ENCODE measurements at regions not wholly inside any gene's neighbourhood (a gene's known extent, or its start where the extent isn't known, plus 50 kb on each side); places are given as distances from the start of the nearest gene placed in this dataset.

DNA sequence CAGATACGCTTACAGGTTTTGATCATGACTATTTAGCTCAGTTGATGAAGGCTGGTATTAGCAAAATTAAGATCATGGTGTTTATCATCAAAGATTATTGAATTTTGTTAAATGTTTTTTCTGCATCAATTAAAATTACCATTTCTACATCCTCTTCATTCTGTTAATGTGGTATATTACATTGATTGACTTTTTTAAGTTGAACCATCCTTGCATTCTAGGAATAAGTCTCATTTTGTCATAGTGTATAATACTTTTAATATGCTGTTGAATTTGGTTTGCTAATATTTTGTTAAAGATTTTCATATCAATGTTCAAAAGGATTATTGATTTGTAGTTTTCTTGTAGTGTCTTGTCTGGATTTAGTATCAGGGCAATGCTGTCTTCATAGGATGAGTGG lies 142.4 kb downstream of the LYPLAL1 start:
- DNase-seq (ENCODE audit: low read depth in 2 of 2): no peak

DNA sequence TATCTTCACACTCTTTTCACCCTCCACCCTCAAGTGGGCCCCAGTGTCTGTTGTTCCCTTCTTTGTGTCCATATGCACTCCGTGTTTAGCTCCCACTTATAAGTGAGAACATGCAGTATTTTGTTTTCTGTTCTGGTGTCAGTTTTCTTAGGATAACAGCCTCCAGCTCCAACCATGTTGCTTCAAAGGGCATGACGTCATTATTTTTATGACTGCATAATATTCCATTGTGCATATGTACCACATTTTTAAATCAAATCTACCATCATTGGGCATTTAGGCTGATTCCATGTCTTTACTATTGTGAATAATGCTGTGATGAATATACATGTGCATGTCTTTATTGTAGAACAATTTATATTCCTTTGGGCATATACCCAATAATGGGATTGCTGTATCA lies 140.3 kb downstream of the LYPLAL1 start:
- no peak for DNase-seq (ENCODE audit: low read depth in 2 of 2)

DNA sequence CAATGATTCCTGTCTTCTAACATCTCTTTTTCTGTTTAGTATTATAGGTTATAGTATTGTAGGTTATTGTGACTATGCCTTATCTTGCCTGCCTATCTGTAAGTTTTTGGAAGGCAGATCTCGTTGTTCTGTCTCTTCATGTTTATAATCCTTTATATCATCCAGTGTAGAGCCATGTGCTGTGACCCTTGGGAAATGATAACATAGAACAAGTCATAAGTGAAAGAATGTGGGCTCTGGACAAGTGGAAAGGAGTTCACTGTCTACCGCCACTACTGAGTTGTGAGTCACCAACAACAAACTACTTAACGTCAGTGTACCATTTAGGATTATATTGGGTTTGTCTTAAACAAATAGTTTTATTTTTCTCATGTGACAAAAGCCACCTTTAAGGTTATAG lies 139.3 kb downstream of the LYPLAL1 start:
- DNase-seq (ENCODE audit: low read depth in 2 of 2): no peak

DNA sequence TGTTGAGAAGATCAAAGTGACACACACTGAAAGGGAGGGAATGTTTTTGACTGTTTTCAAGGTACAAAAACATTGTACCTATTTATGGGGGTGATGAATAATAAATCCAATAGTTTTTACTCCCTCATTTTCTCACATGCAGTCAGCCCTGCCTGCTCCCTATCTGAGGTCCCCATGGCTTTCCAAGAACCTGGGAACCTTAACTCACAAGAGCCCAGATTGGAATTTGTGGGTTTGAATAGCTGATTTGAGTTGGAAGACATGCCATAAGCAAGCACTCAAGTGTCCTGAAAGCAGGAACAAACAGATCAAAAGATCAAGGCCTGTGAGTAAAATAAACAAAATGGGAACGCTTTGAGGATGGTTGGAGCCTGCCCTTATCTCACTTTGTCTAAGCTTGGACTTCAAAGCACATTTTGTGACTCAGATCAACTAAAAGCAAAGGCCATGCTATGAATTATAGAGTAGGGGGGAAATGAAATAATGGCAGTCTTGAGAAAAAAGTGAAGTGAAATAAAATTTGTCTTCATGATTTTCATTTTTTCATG lies 136.6 kb downstream of the LYPLAL1 start:
- no peak for DNase-seq (ENCODE audit: low read depth in 2 of 2)

DNA sequence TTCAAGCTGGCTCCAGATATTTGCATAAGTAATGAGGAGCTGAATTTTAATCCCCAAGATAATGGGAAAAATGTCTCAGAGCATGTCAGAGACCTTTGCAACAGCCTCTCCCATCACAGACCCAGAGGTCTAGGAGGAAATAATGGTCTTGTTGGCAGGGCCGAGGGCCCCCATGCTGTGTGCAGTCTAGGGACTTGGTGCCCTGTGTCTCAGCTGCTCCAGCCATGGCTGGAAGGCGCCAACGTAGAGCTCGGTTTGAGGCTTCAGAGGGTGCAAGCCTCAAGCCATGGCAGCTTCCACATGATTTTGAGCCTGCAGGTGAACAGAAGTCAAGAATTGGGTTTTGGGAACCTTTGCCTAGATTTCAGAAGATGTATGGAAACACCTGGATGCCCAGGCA lies 134.7 kb downstream of the LYPLAL1 start:
- DNase-seq (ENCODE audit: low read depth in 2 of 2): no peak

DNA sequence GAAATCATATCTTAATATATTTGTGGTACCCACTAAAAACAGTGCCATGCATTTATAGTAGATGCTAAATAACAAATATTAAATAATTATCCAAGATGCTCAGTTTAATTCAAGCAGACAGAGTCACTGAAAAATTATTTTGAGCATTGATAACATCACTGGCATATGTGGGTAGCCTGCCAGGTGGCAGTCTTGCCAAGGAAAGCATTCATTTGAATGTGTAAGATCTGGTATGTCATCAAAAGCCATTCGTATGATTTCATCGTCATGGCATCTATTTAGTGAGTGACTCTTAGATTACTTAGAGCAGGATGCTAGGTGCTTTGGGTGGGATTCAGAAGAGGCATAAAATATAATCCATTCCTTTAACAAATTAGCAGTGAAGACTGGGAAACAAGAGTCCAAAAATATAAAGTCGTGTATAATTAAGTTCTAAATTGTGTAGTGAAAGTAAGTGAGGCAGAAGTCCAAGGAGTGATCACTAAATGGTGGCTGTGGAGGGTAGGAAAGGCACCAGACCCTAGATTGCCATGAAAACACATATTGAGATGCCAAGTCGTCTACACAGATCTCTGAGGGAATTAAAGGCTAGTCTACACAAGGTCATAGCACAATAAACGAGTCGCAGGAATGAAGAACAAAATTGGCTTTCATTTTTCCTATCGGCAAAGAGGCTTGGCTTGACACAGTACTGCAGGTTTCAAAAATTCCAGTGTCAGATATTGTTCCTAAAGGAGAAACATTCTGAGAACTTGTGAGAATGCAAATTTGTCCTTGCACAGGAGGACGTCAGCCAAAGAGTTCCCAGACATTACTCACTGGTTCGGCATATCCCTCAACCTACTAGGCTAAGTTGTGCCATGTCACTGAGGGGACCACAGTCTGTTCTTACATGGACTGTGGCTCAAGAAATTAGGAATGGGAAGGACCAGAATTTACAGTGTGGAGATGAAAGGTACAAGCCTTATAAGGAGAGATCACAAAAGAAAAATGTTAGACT lies 130.8 kb downstream of the LYPLAL1 start:
- DNase-seq (ENCODE audit: low read depth in 2 of 2): no peak

DNA sequence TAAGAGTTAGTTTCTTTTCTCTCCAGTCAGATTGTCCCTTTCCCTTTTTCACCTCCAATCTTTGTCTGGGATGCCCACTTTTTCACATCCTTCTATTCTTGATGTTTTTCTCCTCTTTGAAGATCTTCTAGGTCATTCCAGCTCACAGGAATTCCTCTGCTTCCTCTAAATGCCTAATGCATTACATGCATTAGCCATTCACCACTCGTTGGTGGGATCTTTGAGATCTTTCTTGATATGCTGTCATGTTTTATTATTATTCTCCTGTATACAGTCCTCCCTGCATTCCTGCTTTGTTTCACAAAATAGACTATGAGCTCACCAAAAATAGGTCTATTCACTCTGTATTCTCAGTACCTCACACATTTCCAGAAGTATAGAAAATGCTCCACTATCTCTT lies 129.0 kb downstream of the LYPLAL1 start:
- DNase-seq (ENCODE audit: low read depth in 2 of 2): no peak

DNA sequence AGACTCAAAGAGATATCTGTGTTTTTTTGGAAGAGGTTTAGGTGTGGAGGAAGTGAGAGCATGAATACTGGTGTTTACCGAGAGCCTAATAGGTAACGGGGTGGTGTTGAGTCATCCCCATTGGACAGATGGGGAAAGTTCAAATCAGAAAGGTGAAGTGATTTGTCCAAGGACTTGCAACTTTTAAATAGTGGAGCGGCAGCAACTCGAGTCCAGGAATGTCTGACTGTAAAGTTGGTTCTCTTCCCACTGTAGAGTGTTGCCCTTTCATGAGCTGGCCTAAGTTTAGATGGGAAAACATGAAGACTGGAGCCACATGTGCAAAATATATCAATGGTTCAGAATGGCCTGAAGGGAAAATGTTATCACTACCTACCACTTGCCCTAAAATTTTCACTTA lies 125.7 kb downstream of the LYPLAL1 start:
- no peak for DNase-seq (ENCODE audit: low read depth in 2 of 2)

DNA sequence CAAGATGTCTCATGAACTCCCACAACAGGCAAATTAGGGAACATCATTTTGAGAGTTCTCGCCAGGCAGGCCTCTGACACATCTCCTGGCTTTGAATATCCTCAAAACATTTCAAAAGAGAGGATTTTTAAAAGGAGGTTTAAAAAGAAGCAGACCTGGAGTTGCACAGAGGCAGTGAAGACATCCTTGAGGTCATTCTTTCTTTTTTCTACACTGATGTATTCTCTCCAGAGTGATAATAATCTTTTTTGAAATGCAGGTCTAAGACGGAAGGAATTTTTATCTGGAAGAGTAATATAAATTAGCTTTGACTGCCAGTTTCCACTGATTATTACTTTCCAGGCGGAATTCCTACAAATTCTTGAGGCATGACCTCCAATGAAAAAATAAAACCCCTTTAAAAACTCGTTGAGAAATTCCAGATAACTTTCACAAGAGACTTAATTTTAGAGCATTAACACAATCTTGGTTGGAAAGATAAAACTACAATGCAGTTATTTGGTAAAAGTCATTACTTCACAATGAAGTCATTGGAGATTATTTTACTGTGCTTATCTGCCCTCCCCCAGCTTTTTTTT lies 125.0 kb downstream of the LYPLAL1 start:
- no peak for DNase-seq (ENCODE audit: low read depth in 2 of 2)

DNA sequence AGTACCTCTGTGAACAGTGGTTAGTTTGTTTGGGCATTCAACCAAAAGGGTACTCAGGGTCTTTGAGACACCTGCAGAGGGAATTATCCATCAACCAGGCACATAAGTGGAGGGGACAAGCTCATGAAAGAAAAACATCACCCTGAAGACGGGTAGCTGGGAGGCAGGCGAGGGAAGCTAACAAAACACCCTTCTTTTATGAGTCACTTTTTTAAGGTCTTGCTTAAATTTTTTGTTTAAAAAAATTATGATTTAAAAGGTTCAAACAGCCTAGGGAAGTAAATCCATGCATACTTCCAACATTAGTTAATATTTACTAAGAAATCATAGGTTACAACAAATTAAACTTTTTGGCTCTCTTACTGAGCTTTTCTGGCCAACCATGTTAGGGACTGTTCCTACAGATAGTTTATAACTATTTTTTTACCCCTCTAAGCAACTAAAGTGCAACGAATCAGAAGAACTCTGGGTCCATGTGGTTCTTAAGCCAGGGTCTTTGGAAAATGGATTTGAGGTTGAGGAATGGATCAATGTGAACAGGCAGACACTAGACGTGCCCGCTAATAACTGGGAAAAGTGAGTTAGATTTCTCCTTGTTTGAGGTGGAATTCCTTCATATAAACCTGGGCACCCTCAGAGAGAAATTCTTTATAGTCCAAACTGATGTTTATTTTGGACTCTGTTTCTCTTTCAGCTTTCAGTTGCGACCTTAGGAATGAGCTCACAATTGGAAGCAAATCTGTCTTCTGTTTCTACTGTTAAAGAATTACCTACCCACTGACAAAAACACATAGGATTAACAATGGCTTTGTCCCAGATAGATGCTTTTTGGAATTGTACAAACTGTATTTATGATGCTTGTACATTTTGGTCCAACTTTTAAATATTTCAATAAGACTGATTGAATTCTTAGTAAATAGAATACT lies 123.0 kb downstream of the LYPLAL1 start:
- DNase-seq (ENCODE audit: low read depth in 2 of 2): no peak

DNA sequence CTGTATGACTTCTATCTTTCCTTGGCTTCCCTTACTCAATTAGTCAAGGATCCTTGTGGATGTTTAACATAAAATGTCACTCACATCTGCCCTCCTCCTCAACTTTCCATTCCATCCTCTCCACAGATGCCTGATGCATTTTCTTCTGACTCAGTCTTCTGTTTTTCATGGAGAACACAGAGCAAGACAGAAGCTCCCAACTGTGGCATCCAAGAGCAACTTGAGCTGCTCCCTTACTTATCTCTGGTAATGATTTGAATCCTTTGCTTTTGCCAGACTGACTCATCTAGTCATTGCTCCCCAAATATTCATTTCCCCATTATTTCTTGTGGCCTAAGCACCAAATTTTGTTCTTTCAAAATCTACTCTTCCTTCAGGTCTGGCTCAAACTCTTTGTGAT lies 120.6 kb downstream of the LYPLAL1 start:
- no peak for DNase-seq (ENCODE audit: low read depth in 2 of 2)

DNA sequence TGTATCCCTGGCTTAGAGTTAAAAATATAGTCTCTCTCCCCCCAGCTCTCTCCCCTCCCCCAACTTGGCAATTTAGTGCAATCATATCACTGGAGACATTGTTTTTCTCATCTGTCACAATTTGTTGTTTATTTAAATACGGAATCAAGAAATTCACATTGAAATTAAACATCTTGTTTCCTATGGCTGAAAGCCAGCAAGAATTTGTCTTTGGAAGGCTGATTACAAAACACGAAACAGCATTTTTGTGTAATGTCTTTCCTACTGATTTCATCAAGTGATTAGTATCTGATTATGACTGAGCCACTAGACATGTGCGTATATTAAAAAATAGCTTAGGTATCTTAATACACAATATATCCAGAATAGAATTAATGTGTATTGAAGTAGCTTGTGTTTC lies 119.7 kb downstream of the LYPLAL1 start:
- DNase-seq (ENCODE audit: low read depth in 2 of 2): no peak

DNA sequence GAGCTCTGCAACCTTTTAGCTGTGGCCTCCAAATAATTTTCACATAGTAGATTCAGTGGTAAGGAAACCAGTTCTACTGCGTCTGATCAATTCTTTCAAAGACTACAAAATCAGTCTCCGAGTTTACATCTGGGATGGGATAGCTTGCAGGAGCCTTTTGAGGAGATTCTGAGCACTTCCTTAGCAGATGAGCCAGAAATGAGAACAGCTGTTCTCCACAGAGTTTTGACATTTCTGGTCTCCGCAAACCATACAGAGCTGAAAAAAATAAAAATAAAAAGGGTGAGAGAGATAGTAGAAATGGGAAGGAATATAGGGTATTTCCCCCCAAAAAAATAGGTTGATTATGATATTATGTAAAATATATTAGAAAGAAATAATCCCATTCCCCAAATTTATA lies 119.3 kb downstream of the LYPLAL1 start:
- DNase-seq (ENCODE audit: low read depth in 2 of 2): no peak

DNA sequence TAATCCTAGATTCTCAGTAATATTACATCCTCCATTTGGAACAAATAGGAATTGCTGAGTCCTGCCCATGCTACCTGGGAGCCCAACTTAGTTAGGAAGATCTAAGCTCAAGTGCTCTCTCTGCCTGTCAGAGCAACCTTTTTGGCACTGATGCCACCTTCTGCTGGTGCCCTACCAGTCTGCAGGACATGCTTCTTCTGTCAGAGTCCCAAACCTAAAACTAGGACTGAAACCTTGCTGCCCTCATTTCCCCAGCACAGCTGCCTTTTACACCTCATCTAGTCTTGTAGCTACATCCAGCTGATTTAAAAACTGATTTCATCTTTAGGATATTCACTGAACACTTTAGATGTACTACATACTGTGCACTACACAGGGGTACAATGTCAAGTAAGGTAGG lies 118.7 kb downstream of the LYPLAL1 start:
- DNase-seq (ENCODE audit: low read depth in 2 of 2): no peak

DNA sequence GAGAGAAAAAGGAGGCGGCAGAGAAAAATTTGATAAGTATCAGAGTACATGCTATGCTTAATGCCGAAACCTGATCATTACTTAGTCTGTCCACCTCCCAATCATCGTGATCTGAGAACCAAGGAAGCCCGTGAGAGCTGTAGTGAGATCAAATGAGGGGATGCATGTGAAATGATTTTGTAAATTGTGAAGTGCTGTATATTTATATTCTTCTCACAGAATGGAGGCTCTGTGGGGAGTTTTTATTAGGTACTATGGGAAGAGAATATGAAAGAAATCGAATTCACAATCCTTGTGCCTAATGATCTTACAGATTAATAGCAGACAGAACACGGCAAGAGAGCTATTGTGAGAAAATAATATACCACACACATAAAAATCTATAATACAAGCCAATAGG lies 115.5 kb downstream of the LYPLAL1 start:
- no peak for DNase-seq (ENCODE audit: low read depth in 2 of 2)

DNA sequence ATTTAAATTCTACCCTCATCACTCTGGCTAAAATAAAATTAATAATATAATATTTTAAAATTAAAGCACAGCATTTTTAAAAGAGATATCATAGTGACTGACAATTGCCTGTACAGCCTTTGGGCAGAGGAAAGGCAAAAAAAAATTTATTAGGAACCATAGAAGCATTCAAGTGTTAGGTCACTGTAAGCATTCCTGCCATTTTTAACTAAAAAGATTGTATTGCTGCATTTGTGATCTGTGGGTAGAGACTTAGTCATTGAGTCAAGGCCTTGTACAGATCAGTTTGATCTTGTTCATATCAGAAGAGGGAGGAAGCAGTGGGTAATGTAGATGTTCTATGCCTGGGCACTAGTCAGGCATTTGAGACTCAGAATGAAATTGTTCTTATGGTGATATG lies 109.9 kb downstream of the LYPLAL1 start:
- no peak for DNase-seq (ENCODE audit: low read depth in 2 of 2)

DNA sequence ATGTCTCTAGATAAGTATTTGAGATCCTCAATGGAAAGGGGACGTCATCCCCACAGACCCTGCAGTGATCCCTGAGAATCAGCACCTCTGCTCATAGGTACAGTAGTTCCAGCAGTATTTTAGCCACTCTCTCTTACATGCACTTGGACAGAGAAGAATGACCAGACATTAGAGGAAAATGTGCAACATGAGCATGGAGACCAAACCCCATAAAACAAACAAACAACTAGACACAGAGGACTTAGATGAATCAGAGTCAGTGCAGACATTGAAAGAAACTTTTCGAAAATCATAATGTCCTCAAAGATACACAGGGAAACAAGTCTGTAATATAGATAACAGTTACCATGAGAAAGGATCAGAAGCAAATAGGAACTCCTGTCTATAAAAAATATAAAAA lies 108.2 kb downstream of the LYPLAL1 start:
- DNase-seq (ENCODE audit: low read depth in 2 of 2): no peak

DNA sequence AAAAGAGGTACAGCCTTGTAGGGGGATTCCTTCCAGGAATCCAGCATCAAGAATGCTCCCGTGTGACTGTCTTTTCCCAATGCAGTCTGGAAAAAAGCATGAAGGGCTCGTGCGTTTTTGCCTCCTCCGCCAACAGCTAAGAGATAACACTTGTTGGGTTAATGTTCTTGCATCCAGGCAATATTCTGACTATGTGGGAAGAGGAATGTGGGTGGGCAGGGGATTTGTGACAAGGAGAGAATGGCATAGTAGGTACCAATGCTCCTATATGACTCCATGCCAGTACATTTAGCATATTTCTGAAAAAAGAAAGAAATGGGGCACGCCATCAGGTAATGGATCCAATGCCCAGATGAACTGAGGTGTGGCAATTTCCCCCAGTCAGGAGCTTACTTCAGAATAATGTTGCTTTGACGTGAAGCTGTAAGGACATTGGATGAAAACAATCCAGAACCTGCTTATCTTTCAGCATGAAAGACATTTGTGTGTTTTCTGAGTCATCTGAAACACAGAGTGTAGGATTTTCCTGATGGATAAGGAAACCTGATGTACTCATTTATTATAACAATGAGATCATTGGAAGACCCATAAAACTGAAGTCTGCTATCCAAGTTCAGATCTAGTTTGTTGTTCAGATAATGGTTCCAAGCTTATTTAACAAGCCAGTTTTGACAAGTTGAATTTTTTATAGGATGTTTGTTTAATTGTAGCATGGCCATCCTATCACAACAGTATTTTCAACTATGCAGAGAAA lies 105.5 kb downstream of the LYPLAL1 start:
- DNase-seq (ENCODE audit: low read depth in 2 of 2): no peak

DNA sequence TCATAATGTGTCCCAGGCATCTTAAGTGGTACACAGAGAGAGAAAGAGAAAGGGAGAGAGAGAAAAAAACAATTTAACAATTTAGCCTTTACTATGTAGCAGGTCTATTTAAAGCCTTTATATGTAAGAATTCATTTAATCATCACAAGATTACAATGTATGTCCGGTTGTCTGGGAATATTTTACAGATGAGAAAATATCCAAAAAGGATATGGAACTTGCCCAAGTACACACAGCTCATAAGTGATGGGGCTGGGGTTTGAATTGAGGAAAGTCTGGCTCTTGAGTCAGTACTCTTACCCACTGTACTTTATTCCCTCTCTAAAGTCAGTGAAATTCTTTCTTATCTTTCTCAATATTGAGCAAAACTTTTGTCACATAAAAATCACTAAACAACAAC lies 104.6 kb downstream of the LYPLAL1 start:
- DNase-seq (ENCODE audit: low read depth in 2 of 2): no peak

DNA sequence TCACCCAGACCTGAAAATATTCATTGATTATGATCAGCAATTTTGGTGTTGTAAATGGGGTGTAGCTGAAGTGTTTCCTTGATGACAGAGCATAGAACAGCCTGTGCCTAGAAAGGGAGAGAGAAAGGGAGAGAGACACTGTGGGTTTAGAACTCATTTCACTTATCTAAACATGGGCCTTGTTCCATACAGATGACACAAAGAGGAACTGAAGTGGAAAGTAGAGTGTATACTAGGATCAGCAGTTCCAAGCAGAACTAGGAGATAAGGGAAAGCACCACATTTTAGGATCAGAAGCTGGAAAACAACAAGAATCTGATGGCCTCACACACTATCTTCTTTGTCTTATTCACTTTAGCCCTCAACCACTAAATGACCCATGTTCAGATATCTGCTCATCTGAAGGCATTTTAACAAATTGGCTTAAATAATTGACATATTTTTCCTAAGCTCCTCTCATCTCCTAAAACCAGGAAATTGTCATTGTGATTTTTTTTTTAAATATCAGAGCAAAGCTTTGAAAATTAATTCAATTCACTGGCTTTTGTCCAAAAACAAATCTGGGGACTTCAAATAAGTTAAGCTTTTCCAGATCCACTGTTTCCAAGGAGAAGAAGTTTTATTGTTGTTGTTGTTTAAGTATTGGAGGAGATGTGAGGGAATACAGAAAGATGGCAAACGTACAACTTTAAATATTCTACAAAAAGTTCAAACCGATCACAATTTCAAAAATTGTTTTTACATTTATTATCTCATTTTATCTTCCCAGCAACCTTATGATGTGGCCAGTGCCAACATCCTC lies 103.8 kb downstream of the LYPLAL1 start:
- DNase-seq (ENCODE audit: low read depth in 2 of 2): no peak

Measured in stimulated activated CD8-positive, alpha-beta memory T cell treated with anti-CD3 and anti-CD28 coated beads, Interleukin-15, amount 100 ng/mL, for 48 hours (primary cell).